K562 (cell line): ENCODE measurements at regions not wholly inside any gene's neighbourhood (a gene's known extent, or its start where the extent isn't known, plus 50 kb on each side); places are given as distances from the start of the nearest gene placed in this dataset.
A peak's percentile ranks its signal among the peaks of the same experiment; 100 is the strongest.

Source experiments
- CBX1 ChIP-seq: sonication (generic); IDR thresholded peaks from 2 replicates; pipeline ENCODE4 v1.6.1; 2016; ENCODE audit warnings: antibody characterized with exemption, low read depth, mild to moderate bottlenecking
- DMBX1 ChIP-seq: fragments of 250-450 bp; sonication (Bioruptor Pico); IDR thresholded peaks from 2 replicates; pipeline ENCODE4 v1.8.0; 2022; ENCODE audit warnings: inconsistent platforms, mild to moderate bottlenecking, moderate library complexity, borderline replicate concordance
- HIVEP1 ChIP-seq: fragments of 250-450 bp; sonication (Bioruptor Pico); IDR thresholded peaks from 2 replicates; pipeline ENCODE4 v1.4.0; 2020; ENCODE audit warnings: mild to moderate bottlenecking
- MEF2D ChIP-seq: conservative IDR thresholded peaks from 2 replicates; pipeline ENCODE4 v1.6.1; 2016; ENCODE audit warnings: low read depth, missing genetic modification characterization, missing compliant biosample characterization
- MEIS2 ChIP-seq: fragments of 450-650 bp; IDR thresholded peaks from 2 replicates; pipeline ENCODE4 v1.6.1; 2014; ENCODE audit warnings: mild to moderate bottlenecking; ENCODE audit not compliant: partially characterized antibody
- OTX1 ChIP-seq: fragments of 450-650 bp; formaldehyde crosslinking; IDR thresholded peaks from 2 replicates; pipeline ENCODE4 v1.4.0; 2022; ENCODE audit warnings: mild to moderate bottlenecking
- PHF21A ChIP-seq: fragments of 450-650 bp; IDR thresholded peaks from 2 replicates; pipeline ENCODE4 v1.6.1; 2017; ENCODE audit warnings: low read depth, borderline replicate concordance
- PHTF2 ChIP-seq: fragments of 250-450 bp; sonication (Bioruptor Pico); IDR thresholded peaks from 2 replicates; pipeline ENCODE4 v1.5.0; 2021; ENCODE audit warnings: mild to moderate bottlenecking
- POLR2AphosphoS2 ChIP-seq: IDR thresholded peaks from 2 replicates; pipeline ENCODE4 v1.6.1; 2012; ENCODE audit warnings: low read length, improper control_type of control experiment
- POLR3G ChIP-seq: IDR thresholded peaks from 2 replicates; pipeline ENCODE4 v1.6.1; 2011; ENCODE audit not compliant: insufficient read length, insufficient replicate concordance; ENCODE audit errors: extremely low read depth
- PURB ChIP-seq: sonication (generic); formaldehyde crosslinking; IDR thresholded peaks from 2 replicates; pipeline ENCODE4 v1.9.0; 2021; ENCODE audit warnings: low read depth, mild to moderate bottlenecking, missing genetic modification reagents
- RBM22 ChIP-seq: fragments of 200-400 bp; formaldehyde crosslinking; IDR thresholded peaks from 2 replicates; pipeline ENCODE4 v1.6.1; 2018; ENCODE audit warnings: low read length, low read depth; ENCODE audit not compliant: poor library complexity, severe bottlenecking
- SRSF7 ChIP-seq: fragments of 200-400 bp; formaldehyde crosslinking; optimal IDR thresholded peaks from 2 replicates; pipeline ENCODE3; 2017; ENCODE audit warnings: mild to moderate bottlenecking, low read depth, low read length
- STAG1 ChIP-seq: sonication (generic); formaldehyde crosslinking; IDR thresholded peaks from 2 replicates; pipeline ENCODE4 v1.5.0; 2020; ENCODE audit warnings: missing genetic modification reagents, borderline replicate concordance
- TEAD4 ChIP-seq, 2 experiments: sonication (generic) in 1 of 2; formaldehyde crosslinking in 1 of 2; IDR thresholded peaks; 2 replicates each; pipeline versions ENCODE4 v1.6.1 to v1.8.0; 2012 to 2022; ENCODE audit warnings: borderline replicate concordance in 1 of 2, inconsistent platforms in 1 of 2, low read length in 1 of 2, mild to moderate bottlenecking in 1 of 2, missing genetic modification reagents in 1 of 2
- XRCC4 ChIP-seq: IDR thresholded peaks from one replicate; pipeline ENCODE4 v1.6.1; 2011; ENCODE audit not compliant: insufficient read depth, insufficient read length; ENCODE audit errors: extremely low read depth
- ZBTB2 ChIP-seq: fragments of 450-650 bp; IDR thresholded peaks from 2 replicates; pipeline ENCODE4 v1.6.1; 2016; ENCODE audit warnings: antibody characterized with exemption
- ZNF316 ChIP-seq: fragments of 450-650 bp; IDR thresholded peaks from 2 replicates; pipeline ENCODE4 v1.6.1; 2016
- ZNF408 ChIP-seq: fragments of 250-450 bp; sonication (Bioruptor Pico); IDR thresholded peaks from 2 replicates; pipeline ENCODE4 v1.4.0; 2020; ENCODE audit warnings: low read depth, mild to moderate bottlenecking, moderate library complexity
- ZSCAN32 ChIP-seq: fragments of 450-650 bp; formaldehyde crosslinking; IDR thresholded peaks from 2 replicates; pipeline ENCODE4 v1.4.0; 2020; ENCODE audit warnings: mild to moderate bottlenecking, moderate library complexity
- TF ChIP-seq, protein P1 (sequence below): sonication (generic); formaldehyde crosslinking; IDR thresholded peaks from 2 replicates; pipeline ENCODE4 v1.8.0; 2022; ENCODE audit warnings: missing genetic modification reagents, mild to moderate bottlenecking, moderate library complexity, borderline replicate concordance
- TF ChIP-seq, protein P2 (sequence below): IDR thresholded peaks from 3 replicates; pipeline ENCODE4 v1.6.1; 2011; ENCODE audit warnings: borderline replicate concordance, mild to moderate bottlenecking; ENCODE audit not compliant: insufficient read length, insufficient read depth
- TF ChIP-seq, protein P3 (sequence below): sonication (generic); formaldehyde crosslinking; IDR thresholded peaks from 2 replicates; pipeline ENCODE4 v1.8.1; 2023; ENCODE audit warnings: mild to moderate bottlenecking, missing genetic modification reagents

GRCh38 chr22:22168190-22168940, 76.2 kb upstream of the VPREB1 start (continued):
- TF ChIP-seq ZSCAN32 (CRISPR knock-in tag) (peak; percentile 71), HIVEP1 (CRISPR knock-in tag) (peak; percentile 91), DMBX1 (CRISPR knock-in tag) (peak; percentile 96), MEIS2 (peak; percentile 92), OTX1 (peak; percentile 96), XRCC4 (no peak), STAG1 (CRISPR knock-in tag) (peak; percentile 47; the same call in 1 of the 2 replicates), PURB (peak; percentile 17; the same call in 1 of the 2 replicates), ZNF316 (no peak), RBM22 (no peak), PHTF2 (CRISPR knock-in tag) (peak; percentile 76), POLR3G (no peak), ZNF408 (CRISPR knock-in tag) (no peak; the same call in 1 of the 2 replicates), POLR2AphosphoS2 (no peak), CBX1 (peak; percentile 99), ZBTB2 (no peak), SRSF7 (no peak), TEAD4 (IDR thresholded peaks at IDR 0.05; ENCODE audit: low read length) (peak; percentile 8; the same call in 1 of the 2 replicates), TEAD4 (CRISPR knock-in tag; IDR thresholded peaks at IDR 0.05; ENCODE audit: borderline replicate concordance) (peak; percentile 63; the same call in 1 of the 2 replicates), MEF2D (tag) (no peak), PHF21A (no peak)
- TF ChIP-seq, protein P1, sequence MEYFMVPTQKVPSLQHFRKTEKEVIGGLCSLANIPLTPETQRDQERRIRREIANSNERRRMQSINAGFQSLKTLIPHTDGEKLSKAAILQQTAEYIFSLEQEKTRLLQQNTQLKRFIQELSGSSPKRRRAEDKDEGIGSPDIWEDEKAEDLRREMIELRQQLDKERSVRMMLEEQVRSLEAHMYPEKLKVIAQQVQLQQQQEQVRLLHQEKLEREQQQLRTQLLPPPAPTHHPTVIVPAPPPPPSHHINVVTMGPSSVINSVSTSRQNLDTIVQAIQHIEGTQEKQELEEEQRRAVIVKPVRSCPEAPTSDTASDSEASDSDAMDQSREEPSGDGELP (CRISPR knock-in tag), result peak; percentile 70; the same call in 1 of the 2 replicates
- TF ChIP-seq, protein P2, sequence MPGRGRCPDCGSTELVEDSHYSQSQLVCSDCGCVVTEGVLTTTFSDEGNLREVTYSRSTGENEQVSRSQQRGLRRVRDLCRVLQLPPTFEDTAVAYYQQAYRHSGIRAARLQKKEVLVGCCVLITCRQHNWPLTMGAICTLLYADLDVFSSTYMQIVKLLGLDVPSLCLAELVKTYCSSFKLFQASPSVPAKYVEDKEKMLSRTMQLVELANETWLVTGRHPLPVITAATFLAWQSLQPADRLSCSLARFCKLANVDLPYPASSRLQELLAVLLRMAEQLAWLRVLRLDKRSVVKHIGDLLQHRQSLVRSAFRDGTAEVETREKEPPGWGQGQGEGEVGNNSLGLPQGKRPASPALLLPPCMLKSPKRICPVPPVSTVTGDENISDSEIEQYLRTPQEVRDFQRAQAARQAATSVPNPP, result no peak
- TF ChIP-seq, protein P3, sequence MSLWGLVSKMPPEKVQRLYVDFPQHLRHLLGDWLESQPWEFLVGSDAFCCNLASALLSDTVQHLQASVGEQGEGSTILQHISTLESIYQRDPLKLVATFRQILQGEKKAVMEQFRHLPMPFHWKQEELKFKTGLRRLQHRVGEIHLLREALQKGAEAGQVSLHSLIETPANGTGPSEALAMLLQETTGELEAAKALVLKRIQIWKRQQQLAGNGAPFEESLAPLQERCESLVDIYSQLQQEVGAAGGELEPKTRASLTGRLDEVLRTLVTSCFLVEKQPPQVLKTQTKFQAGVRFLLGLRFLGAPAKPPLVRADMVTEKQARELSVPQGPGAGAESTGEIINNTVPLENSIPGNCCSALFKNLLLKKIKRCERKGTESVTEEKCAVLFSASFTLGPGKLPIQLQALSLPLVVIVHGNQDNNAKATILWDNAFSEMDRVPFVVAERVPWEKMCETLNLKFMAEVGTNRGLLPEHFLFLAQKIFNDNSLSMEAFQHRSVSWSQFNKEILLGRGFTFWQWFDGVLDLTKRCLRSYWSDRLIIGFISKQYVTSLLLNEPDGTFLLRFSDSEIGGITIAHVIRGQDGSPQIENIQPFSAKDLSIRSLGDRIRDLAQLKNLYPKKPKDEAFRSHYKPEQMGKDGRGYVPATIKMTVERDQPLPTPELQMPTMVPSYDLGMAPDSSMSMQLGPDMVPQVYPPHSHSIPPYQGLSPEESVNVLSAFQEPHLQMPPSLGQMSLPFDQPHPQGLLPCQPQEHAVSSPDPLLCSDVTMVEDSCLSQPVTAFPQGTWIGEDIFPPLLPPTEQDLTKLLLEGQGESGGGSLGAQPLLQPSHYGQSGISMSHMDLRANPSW (CRISPR knock-in tag), result peak; percentile 95; the same call in 1 of the 2 replicates
